DMS153 treated with DMSO at 0.1 percent for 48 hours (cell line): ENCODE measurements at regions not wholly inside any gene's neighbourhood (a gene's known extent, or its start where the extent isn't known, plus 50 kb on each side); places are given as distances from the start of the nearest gene placed in this dataset.

Experiments
- DNase-seq: peaks from one replicate; lab custom pipeline; 2025; ENCODE audit not compliant: unreplicated experiment; lab: John Stamatoyannopoulos, UW

DNA sequence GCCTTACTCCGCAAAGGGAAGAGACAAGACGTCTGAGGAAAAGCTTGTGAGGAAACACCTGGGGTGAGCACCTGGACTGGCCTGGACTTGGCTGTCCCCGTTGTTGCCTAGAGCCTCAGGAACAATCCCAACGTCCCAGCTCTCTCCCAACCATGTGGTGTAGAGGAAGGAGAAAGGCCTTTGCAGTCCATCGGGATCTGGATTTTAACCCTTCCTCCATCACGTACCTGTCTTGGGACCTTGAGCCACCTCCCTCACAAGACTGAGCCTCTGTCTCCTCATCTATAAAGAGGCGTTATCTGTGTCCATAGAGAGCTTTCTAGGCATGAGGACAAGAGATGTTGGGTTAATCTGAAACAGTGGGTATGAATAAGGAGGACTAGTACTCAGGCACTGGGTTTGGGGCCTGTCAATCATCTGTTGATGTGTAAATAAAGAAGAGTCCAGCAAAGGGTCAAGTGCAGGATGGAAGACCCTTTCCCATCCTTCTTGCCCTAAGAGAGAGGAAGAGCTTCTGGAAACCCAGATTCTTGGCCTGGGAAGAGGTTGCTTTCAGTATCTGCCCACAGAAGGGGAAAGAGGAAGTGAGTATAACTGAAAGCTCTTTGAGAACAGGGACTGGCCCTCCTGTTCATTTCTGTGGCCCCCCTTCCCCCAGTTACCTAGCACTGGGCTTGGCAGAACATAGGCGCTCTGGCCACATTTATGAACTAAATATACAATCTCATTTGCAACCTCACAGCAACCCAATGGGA, 137.1 kb downstream of the PJA1 start:
- no peak for DNase-seq

DNA sequence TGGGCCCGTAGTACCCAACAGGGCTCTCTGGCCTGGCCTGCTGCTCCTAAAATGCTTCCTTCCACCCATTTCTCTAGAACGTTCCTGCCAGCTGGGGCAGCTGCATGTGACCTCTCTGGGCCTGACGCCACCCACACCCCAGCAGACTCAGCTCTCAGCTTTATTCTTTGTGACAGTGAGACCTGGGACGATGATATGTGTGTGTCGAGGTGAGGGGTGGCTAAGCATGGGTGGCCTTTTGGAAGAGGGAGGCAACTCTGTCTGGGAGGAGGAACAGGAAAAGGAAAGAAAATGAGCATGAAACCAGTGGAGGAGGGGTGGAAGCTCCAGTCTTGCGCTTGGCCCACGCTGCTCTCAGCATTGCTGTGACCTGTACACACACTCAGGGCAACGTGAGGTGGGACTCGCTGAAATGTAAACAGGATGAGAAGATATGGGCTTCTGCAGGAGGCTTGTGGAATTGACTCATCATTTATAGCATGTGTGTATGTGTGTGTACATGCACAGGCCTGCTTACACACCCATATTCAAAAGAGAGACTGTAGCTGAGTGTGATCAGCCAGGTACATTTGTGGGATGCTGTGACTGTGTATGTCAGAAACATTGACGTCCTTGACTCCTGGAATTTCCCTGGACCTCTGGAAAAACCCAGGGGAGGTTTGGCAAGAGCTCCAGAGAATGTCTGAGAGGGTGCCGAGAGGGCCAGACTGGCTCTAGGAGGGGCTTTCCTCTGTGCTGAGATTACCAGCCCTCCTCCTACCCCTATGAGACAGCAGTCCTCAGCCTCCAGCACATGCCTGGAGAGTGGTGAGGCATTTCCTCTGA, 137.9 kb downstream of the PJA1 start:
- no peak for DNase-seq

DNA sequence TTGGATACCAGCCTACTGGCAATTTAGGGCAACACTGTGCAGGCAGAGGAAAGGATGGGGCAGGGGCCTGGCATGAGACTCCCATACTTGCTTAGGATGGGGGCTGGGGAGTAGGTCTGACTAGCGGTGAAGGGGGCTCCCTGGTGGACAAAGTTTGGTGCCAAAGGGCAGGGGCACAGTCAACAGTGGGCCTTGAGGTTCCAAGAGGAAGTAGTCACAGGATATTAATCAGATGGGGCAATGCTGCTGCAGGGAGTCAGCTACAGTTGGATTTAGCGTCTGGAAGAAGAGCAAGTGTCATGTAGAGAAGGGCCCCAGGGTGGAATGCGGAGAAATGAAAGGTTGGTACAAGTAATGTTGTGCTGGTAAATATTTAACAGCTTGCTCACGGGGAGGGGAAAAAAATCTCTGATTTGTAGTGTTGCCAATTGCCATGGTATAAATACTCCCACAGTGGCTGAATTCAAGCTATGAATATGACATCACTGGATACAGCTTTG, 139.4 kb downstream of the PJA1 start:
- DNase-seq, result no peak

DNA sequence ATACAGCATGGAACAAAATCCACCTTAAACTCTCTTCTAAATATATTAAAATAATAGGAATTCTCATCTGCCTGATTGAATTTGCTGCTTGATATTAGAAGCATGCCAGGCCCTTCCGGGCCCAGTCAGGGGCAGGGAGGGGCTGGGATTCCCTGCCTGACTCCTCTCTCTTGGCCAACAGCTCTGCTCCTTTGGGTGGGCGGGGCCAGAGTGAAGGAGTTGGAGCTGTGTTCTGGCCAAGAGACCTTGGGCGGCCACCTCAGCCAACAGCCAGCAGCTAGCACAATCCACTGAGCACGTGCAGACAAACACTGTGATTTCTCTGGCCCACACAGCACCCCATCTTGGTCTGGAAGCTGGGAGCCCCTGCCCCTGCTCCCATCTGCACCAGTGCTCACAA, 140.3 kb downstream of the PJA1 start:
- DNase-seq, result no peak

DNA sequence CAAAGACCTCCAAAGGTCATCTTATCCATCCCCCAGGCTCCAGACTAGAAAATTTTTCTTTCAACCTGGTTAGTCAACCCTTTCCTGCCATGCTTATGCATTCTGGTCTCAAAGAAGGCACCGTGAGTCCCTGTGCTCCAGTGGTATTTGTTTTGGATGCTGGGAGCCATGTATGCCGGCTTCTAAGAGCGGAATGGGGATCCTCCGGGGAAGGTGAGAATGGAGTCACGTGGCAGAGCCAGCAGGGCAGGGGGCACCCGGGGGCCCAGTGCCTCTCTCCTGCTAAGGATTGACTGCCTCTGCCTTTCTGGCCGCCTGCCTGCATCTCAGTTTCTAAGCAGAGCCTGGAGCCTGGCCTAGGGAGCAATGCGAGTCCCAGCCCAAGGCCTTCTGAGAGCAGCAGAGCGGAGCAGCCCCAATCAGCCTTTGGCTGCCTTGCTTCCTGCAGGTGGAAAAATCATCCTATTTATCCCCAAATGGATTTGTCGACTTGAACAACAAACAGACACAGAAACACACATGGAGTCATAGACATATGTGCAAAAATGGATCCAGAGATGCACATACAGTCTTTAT, 141.0 kb downstream of the PJA1 start:
- no peak for DNase-seq

DNA sequence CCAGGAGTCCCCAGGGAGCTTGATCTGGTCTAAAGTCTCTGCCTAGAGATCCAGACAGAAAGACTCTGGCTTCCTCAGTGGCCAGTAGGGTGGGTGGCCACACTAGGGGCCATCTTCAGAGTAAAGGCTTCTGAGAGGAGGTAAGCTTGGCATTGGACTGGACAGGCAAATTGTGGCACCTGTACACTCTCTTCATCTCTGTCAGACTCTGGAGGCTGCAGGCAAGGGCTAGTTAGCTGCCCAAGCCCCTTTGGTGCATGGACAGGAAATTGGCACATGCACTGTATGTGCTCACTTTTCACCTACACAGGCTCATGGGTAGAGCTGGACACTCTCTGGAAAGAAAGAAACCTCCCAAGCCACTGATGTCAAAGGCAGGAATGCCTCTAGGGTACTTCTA, 142.8 kb downstream of the PJA1 start:
- no peak for DNase-seq

DNA sequence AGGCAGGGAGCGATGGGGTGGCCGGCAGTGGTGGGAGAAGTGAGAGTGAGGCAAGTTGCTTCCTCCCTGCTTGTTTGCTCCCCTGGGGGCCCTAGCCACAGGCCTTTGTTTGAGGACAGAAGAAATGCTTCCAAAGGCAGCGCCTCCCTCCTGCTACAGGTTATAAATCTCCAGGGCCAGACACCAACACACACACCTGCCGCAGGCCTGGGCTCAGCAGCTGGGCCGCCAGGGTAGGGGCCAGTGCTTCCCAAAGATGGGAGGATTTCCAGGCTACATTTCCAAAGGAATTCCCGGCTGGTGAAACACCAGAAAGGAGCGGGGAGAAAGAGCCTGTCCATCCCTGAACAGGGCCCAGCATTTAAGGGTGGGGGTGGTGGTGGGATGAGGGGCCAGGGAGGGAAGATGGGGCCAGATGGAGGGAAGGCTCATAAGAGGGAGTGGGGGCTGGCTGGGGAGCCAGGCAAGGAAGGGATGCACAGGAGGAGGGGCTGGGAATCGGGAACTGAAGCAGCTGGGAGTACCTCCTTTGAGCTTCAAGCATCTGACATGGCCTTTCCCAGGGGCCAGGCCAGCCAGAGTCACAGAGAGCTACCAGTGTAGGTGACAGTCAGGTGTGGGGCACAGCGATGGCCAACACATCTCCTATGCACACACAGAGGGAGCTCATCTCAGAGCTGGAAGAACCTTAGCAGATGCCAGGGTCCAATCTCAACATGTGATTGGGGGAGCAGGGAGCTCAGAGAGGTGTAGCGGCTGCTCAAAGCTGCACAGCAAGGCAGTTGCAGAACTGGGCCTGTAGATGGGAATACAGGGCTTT, 143.9 kb downstream of the PJA1 start:
- no peak for DNase-seq

DNA sequence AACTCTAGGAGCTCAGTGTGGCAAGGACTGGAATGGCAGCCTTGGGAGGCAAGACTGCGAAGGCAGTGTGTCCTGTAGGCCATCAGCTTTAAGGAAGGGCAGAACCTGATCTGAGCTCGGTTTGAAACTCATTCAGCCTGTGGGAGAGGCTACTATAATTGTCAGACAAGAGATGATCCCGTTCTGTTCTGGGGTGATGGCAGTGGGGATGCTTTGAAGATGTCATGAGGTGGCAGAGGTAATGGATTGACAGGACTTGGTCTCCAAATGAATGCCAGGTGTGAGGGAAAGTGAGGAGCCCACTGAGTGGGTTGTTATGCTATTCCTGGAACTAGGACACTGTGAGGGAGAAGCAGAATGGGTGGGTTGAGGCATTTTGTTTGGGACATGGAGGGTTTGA, 144.9 kb downstream of the PJA1 start:
- DNase-seq, result no peak

DNA sequence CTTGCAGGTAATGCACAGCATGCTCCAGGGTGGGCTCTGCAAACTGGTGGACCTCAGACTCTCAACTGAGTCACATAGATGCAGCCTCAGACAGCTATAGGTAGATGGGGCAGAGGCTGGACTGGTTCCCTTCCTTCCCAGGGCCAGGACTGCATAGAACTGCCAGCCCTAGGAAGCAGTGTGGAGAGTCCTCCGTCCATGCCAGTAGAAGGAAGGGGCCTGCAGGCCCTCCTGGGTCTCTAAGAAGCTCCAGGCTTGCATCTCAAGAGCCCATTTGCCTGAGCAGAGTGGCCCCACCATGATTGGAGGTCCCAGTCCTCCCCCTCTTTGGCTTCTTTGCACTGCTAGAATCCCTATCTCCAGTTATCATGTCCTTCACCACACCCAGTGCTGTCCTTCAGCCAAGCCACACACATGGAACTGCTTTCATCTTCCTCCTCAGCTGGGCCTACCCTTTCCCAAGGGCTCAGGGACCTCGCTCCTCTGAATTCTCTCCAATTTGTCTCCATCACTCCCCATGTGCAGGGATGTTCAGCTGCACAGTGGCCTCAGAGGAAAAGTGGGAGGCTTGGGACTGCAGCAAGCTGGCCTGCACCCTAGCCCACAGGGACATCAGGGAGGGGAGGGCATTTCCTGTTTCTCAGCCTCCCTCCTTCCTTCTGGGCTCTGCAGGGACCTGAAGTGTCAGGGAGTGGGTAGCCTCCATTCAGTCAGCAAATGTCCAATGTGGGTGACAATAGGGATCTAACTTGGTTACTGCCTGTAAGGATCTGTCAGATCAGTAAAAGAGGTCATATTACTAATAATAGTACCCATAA, 146.0 kb downstream of the PJA1 start:
- no peak for DNase-seq

DNA sequence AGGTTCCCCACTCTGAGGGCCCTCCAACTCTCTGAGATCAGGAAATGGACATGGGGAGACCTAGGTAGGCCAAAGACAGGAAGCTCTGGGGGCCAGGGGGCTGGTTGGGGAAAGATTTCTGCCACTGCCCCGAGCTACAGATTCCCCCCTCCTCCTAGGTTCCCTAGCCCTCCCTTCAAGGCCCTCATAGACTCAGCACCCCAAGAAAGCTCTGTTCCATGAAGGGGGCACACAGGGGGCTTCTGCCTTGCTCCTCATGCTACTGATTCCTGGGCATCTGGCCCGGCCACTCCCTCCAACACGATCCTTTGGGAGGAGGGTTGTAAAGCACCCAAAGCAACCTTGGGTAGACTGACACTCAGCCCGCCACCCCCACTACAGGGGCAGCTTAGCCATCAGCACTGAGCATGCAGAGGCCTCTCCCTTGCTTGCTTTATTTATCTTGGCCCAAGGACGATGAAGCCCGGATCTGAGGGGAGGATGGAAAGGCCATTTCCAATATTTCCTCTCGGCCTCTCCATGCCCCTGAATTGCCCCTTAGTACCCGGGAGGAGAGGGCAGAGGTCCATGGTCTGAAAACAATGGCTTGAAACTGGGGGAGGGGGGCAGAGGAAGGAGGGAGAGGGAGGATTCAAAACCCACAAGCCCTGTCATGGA, 146.7 kb downstream of the PJA1 start:
- no peak for DNase-seq

DNA sequence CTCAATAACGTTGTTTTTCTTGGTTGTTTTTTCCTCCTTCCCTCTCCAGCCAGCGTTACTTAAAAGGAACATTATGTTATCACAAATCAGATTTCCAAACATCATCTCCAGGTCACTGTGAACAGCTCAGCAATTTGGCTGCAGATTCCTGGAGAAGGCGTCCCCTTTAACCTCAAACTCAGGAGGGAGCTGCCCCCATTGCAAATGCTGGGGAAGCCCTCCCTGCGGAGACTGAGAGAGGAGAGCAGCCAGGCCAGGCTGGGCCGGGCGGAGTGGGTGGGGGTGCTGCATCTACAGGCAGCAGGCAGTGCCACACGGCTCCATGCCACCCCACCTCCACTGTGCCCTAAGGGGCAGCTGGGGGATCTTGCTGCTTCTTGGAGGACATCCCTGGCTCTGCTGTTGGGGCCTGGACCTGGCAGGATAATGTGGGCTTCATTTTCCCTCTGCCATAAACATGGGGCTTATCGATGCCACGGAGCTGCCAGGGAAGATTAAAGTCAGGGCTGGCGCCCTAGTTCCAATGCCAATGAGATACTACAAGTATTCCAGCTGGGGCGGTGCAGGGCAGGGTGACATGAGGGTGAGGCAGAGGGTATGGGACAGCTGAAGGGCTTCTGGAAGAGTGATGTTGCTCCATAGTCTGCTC, 148.8 kb downstream of the PJA1 start:
- no peak for DNase-seq

DNA sequence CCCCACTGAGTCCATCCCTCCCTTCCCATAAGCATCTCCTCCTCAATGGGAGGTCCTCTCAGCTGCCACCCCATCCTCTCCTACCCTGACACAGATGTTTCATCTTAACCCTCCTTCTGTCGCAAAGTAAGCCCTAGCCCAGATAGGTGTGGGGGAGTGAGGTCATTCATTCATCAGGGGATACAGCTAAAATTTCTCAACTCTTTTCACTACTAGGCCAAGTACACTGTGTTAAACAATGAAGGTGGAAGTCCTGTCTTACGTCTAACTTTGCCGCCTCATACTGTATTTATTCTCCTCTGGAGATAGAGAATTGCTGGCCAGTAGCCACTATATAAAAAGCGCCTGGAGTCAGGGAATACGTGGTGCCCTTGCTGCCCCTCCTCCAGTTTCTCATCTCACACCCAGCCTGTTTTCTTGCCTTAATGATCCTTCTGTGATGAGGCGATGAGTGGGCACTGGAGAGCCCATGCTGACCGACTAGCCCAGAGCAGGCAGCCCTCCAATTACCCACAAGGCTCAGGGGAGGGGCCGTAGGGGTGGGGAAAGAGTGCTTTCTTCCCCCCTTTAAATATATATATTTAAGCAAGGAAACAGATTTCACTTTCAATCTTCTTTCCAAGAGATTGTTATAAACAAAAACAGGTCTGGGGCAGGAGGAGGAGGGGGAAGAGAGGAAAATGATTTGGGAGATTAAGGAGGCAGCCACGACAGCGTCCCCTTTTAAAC, 149.5 kb downstream of the PJA1 start:
- no peak for DNase-seq

DNA sequence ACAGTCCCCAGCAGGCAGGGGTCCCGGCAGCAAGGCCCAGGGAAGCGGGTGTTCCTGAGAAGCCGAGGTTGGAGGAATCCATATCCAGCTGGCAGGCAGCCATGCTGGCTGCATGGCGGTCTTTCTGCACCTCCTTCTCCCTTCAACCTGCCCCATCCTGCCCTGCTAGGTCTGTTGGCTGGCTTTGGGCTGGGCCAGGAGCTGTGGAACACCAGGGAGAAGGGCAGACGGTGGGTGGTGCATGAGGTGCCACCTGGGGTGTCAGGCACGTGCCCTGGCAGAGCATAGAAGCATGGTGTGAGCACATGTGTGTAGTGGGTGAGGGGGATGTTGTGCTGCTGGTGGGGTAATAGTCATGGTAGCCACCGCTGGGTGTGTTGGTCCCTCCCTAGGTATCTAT, 150.1 kb downstream of the PJA1 start:
- DNase-seq, result no peak

DNA sequence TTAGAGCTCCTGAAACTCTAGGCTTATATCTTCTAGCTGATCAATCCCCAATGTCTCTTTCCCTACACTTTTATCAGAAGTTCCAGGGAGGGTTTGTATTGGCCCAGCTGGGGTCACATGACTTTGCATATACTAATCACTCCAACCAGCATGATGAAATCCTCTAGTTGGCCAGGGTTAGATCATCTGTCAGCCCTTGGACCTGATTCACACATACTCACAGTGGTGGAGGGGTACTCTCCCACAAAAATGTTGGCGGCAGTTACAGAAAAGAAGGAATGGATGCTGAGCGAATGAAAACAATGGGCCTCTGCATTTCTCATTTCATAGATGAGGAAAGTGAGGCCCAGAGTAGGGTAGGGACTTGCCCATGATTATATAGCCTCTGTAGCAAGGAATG, 151.1 kb downstream of the PJA1 start:
- no peak for DNase-seq

DNA sequence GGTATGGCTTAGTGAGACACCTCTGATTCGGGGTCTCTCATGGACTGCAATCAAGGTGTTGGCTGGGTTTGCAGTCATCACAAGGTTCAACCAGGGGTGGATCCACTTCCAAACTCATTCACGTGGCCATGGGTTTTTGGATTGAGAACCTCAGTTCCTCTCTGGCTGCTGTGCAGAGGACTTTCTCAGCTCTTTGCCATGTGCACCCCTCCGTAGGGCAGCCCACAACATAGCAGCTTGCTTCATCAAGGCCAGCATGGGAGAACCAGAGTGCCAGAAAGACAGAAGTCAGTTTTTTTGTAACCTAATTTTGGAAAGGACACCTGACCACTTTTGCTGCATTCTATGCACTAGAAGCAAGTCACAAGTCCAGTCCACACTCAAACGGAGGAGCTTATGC, 154.9 kb downstream of the PJA1 start:
- no peak for DNase-seq

DNA sequence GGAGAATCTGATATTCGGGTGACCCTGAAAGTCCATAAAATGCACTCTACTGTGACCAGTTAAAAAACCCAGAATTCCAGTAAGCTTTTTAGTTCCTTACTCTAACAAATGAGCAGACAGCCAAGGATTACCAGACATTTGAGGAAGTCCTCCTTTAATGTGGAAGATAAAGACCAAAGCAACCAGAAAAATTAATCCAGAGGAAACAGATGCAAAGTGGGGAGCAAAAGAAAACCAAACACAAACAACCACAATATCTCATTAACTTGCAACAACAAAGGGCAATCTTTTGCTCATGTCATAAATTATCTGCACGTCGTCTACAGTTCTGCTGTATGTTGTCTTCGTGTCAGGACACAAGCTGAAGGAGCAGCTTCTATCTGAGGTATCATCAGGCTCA, 164.4 kb downstream of the PJA1 start:
- no peak for DNase-seq

DNA sequence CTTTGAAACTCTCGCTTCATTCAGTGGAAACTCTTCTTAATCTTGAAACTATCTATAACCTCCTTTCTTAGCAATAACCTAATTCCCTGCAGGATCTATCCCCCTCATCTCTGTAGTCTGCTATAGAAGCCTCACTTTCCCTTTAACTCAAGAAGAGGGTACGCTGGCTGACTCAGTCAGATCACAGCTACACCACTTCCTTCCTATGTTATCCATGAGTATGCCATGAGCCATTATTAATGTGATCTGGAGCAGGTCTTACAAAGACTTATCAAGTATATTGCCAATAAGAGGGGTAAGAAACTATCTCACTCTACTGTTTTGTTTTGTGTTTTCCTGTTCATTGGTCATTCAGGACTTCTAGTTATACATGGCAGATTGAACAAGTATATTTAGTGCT, 165.3 kb downstream of the PJA1 start:
- no peak for DNase-seq

DNA sequence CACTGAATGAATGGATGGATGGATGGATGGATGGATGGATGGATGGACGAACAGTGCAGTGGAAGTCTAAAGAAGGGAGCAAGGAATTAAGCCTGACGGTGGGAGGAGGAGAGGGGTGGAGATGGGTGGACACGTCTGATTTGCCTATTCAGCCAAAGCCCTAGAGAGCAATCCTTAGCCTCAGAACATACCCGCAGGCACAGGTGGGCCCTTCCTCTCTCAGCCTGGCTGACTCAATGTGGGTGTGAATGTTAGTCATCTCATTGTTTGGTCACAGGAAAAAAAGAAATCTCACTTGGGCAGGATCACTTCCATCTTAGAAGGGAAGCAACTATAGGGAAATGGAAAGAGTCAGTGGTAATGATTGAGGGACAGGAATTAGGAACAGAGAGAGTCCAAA, 165.9 kb downstream of the PJA1 start:
- no peak for DNase-seq

DNA sequence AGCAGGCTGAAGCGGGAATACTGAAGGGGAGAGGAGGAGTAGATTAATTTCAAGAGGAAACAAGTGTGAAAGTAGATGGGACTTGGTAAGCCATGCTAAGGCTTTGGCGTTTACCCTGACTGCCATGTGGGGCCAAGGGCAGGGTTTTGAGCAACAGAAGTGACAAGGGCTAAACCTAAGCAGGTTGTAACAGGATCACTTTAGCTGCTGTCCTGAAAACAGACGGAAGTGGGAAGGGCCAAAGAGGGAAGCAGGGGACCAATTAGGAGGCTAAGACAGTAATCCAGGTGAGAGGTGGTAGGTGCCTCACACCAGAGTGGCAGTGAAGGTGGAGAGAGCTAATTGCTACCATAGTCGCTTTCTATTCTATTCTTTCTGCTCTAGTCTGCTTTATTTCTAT, 166.5 kb downstream of the PJA1 start:
- no peak for DNase-seq
